GM18498 (cell line): ENCODE measurements at regions not wholly inside any gene's neighbourhood (a gene's known extent, or its start where the extent isn't known, plus 50 kb on each side); places are given as distances from the start of the nearest gene placed in this dataset.

Experiments used
- ATAC-seq: cut with Tn5 transposase; IDR thresholded peaks from one replicate; pipeline ENCODE4 v1.9.1; 2021; ENCODE audit warnings: mild to moderate bottlenecking, moderate library complexity; ENCODE audit not compliant: unreplicated experiment

DNA sequence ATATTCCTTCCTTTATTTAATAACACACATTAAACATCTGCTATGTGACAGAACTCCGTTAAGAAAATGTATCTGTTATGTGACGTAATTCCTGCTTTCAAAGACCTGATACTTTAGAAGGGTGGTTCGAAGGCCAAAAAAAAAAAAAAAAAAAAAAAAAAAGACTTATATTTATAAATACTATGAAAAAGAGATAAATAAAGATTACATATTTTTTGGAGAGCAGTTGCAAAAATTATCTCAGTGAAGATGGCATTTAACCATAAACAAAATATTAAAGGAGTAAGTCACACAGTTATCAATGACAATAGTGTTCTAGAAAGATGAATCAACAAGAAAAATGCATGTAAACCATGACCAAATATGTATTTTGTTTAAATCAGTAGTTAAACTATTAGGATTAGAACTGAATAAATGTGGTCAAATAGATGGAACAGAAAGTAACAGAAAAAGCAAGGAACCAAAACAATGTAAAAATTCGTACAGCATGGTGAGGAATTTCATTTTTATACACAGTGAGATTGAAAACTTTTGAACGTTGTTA is 612.3 kb upstream of the SLITRK5 start:
- no peak for ATAC-seq

DNA sequence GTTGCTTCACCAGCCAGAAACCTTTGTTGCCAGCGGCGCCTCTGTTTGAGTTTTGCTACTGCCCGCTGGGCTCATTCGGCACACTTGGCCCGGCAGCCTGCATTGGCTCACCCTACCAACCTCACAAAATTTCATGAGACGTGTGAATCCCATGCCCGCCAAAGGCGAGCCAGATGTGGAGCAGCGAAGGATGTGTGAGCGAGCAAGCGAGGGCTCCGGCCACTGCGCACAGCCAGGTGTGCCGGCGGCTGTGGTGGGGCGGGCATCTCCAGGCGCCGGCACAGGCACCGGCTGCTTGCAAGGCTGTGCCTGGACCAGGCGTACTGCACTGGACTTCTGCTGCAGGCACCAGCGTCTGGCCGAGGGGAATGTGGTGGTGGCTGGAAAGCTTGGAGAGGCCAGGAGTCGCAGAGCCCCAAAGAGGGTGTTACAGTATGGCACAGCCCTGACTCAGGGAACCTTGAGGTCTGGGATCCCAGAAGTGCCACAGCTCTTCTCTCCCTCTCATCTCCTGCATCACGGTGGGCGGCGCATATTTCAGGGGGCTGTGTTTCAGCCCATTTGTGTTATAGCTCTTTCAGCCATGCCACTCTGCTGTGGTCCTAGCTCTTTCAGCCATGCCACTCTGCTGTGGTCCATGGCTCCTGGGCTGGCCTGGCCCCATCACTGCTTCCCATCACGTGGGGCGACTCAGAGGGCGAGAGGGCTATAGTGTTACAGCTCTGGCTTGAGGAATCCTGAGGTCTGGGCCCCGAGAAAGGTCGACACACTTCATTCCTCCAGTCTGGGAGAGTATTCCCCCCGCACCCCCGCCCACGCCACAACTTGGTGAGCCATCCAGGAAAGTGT is 592.0 kb upstream of the SLITRK5 start:
- no peak for ATAC-seq

DNA sequence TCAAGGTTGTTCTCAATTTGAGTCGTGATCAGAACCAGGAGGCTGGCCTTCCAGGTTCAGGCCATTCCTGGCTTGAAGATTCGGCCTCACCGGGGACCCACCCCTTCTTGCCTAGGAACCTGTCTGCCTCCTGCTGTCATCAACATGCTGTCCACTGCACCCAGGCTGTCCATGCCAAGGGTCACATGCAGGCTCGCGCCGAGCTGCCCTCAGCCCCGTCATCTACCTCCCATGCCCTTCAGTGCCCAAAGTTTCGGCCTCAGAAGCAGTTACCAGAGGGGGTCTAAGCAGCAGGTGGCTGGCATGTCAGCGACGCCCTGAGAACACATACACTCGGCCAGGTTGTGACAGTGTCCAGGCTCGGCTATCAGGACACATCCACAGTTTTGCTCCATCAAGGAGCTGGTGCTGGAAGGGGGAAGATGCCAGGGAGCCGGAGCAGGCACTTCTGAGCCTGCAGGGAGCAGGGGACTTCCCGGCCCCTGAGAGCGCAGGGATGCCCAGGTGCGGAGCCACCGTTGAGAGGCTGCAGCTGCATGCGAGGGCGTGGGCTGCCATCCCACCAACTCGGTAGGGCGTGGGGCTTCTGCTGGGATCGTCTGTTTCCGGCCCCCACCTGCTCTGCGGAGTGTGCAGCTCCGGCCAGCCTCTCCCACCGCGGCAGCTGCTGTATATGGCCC is 590.9 kb upstream of the SLITRK5 start:
- no peak for ATAC-seq

DNA sequence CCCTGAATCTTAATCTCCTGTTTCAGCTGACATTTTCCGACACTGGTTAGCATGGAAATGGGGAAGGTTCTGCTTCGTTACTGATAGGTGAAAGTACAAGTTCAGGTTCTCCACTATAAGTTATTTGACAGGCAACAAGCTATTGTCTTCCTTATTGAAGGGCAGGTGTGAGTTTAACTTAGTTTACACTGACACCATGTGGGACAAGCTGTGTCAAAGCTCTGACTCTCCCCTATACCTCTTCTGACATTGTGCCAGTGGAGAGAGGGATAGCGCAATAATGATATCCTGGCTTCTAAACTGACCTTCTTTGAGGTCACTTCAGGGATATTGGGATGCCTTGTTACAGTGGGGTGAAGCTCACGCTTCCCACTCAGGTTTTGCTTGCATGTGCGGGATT is 587.0 kb upstream of the SLITRK5 start:
- no peak for ATAC-seq

DNA sequence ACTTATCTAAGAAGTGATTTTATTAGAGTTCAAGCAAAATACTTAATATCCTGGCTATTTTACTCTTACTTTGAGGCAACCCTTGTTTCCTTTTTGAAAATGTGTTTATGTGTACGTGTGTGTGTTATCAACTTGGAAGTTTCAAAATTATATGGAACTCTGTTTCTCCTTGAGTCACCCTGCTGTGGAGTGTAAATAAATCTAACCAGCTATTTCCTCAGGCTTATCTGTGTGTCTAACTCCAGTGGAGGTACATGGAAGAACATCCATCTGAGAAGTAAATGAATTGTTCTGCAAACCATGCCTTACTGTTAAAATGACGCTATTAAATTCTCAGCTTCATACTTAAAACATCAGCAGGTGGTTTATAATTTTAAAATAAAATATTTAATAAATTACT is 583.4 kb upstream of the SLITRK5 start:
- no peak for ATAC-seq

DNA sequence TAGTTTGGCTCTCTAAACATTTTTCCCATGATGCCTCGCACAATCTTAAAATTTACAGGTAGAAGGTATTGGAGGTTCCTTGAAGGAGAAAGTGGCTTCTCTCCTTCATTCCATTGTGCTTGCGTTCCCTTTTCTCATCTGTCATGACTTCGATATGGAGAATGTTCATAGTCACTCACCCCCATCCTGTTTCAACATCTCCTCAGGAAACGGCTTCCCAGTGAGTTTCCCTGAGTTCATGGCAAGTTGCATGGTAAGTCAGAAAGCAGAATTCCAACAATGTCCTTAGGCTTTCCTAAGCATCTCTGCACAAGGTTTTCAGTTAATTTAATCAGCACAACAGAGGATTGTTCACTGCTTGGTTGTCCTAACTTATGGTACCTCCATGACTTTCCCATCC is 581.8 kb upstream of the SLITRK5 start:
- ATAC-seq = no peak

DNA sequence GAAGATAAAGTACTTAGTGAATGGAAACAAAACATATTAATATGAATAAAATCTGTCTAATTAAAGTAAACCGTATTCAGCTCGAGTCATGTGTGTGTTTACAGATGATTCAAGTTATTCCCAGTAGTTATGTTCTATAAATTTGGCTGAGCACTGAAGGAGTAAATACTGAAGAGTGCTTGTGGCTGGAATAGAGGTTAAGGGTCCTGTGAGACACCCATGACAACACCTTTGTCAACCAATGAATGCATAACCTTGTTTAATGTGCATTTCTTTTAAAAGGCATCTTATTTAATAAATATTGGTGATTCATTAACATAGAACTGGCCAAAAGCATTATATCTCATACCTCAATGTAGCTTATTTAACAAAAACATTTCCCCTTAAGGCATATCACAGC is 577.8 kb upstream of the SLITRK5 start:
- ATAC-seq = no peak

DNA sequence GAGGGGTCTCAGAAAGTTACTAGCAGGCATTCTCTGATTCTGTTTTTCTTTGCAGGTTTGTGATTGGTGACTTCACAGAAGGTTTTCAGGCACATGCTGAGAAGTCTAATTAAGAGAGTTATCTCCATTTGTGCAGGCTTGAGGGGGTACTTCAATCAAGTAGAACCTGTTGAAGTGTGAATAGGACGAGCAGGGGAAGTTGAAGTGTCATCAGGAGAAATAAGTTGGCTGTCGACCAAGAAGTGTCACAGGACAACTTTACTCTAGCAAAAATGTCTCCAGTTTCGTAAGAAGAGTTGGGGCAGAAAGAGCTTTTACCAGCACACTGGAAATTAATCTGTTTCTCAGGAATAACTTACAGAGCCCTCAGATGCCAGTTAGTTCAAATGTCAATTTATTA is 576.5 kb upstream of the SLITRK5 start:
- no peak for ATAC-seq

DNA sequence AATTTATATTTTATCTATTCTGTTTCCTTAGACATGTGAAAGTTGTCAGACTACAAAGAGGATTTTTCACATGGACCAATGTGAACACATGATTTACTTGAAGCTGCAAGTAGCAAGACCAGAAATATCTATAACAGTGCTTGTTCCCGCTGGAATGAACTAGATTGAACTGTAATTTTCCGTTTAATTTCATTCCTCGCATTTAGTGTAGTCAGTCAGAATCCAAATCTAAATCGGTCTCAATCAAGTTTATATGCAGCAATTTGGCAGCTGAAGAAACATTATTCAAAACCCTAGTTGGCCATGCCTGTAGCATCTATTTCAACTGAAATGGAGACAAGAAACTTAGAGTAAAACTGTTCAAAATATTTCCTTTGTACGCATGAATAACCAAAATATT is 570.7 kb upstream of the SLITRK5 start:
- no peak for ATAC-seq

DNA sequence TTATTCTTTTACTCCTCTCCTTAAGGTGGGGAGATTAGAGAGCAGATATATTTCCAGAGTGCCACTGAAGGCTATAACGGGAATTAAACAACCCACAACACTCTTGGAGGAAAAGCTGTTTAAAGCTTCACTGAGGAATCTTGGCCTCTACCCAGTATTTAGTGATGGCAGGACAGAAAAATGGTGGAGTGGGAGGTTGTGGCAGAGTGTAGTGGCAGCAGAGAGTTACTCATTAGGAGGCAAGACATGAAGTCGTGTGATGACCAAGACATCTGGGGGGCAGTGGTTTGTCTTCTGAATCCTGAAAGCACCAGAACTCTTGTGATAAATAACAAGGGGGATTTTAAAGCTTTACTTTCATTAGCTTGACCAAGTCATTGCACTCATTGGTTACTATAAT is 563.5 kb upstream of the SLITRK5 start:
- ATAC-seq = no peak

DNA sequence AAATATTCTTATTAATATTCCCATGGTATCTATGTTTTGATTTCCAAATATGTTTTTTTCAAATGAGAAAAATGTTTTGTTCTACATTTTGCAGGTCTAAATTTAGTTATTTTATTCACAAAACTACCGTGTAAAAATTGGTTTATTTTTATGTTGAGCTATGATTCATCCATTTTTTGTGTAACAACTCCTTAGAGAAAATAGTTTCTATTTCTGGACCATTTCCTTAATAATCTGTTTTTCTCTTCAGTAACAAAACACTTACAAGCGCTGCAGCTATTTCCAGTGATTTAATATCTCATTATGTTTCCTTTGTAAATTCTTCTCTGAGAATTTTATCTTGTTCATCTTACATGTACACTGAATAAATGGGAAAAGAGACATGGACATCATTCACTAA is 550.7 kb upstream of the SLITRK5 start:
- ATAC-seq = no peak

DNA sequence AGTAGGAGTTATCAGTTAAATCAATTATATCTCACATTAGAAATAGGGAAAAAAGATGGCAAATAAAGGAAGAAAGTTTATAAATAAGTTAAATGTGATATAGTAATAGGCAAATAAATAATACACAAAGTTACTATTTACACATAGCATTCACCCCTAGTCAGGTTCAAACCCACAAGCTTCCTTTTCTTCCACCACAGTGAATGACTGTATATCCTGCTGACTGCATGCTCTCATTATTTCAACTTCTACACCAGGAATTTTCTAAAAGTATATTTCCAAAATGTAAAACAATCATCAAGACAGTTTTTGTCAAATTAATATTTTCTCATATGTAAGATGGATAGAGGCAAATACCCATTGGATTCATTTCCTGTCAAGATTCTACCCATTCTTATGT is 548.6 kb upstream of the SLITRK5 start:
- ATAC-seq = no peak

DNA sequence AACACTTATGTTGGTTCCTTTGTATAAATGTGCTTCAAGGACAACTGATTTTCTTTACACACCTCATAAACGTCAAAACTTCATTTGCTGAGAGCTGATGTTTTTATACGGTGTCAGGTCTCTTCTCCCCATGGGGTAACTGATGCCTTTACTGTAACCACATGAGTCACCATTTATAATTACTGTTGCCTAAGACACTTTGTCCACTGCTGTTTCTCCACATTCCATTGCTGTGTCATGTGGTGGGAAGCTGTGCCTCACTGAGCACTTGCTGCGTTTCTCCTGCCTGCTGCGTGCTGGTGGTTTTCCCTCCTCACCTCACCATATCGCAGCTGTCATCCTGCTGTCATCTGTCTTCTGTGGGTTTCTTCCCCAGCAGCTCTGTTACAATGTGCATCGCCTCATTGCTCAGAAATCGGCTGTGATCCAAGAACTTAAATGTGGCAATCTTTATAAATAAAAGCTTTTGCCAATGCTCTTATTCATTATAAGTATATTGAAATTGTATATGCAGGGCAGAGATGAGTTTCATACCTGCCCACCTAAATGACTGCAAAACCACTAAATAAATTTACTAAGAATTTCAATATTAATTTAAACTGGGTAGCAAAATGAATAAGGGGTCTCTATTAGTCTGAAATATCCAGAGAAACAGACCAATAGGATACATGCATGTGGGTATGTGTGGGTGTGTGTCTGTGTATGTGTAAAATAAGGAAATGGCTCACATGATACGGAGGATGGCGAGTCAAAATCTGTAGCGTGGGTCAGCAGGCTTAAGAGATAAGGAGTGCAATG is 547.0 kb upstream of the SLITRK5 start:
- no peak for ATAC-seq

DNA sequence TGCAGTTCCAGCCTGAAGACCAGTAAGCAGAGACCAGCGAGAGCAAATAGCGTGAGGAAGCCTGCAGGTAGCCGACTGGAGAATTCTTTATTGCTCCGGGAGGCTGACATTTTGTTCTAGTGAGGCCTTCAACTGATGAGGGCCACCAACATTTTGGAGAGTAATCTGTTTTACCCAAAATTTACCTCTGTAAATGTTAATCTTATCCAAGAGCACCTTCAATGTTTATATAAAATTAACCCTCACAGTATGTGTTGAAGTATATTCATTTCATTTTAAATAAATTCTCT is 546.4 kb upstream of the SLITRK5 start:
- no peak for ATAC-seq

DNA sequence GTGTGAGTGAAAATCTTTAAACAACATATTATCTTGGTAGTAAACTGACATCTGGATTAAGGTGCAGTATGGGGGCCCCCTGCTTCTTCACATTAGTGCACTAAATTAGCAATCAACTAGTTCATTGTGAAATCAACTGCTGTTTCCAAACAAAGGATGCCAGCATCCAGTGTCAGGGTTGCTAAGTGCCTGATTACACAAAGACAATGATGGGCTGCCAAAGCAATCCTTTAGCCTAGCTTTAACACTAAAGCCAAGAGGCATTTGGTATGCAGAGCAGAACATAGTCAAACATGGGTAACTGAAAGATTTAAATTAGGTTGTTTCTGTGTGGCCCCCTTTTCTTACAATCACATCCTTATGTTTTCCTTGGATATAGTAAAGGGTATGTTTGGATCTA is 543.1 kb upstream of the SLITRK5 start:
- ATAC-seq = no peak

DNA sequence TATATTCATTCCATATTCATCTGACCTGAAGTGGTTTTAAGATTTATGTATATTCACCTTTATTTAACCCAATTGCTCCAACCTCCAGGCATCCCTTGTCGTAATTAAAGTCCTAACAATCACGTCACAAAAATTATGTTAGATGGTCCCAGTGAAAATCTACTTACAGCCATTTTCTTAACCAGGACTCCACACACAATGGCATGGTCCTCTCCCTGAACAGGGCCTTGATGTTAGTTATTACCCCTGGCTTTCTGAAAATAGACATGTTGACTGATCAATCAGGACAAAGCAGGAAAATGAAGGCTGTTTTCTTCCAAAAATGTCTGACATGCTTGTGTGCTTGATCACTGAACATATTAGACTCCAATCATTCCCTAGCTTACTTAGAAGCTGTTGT is 542.7 kb upstream of the SLITRK5 start:
- ATAC-seq = no peak

DNA sequence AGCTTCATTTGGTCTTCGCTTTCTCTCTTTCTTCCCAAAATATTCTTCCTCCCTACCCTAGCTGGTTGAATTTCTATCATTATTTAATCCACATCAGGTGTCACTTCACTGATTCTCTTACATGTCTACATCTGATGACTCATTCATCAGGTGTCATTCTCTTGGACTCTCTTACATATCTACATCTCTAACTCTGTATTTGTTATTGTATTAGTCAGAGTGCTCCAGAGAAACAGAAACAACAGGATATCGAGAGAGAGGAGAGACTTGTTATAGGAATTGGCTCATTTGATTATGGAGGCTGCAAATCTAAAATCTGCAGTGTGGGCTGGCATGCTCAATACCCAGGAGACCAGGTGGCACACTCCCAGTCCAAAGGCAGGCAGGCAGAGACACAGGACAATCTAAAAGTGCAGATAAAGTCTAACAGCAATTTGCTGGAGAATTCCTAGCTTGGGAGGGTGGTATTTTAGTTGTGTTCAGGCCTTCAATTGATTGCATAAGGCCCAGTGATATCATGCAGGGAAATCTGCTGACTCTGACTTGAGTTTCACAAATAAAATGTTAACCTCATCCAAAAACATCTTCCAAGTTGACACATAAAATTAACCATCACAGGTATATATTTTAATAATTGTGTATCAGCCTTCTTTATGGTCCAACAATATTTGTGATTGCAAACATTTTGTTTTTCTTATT is 541.4 kb upstream of the SLITRK5 start:
- ATAC-seq = no peak

DNA sequence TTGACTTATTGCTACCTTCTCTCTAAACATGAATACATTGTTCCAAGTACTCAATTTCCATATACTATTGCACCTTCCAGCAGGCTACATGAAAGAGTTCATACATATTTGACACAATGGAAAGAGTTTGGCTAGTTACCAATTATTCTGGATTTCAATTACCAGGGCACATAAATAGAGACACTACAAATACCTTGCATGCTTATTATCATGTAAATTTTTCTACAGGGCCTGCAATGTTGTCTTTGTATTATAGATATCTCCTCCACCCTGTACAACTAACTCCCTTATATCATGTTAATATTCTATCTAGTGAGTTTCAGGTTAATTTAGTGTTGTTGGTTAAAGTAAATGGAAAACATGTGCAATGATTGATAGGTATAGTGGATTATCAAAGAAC is 540.7 kb upstream of the SLITRK5 start:
- ATAC-seq = no peak

DNA sequence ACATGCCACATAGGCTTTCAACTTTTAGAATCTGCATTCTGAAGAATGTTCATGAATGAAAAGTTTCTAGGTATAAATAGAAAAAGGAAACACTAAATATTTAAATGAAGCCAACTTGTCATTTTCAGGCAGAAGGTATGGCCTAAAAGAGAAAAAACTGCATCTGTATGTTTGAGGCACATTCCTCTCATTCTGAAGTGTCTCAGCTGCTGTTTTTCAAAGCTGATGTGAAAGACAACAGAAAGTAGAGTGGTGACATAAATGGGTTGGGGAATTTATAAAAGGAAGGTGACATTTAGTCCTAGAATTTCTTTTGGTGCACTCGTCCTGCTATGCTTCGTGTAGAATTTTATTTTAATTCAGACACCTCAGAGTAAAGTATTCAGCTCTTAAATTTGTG is 539.6 kb upstream of the SLITRK5 start:
- no peak for ATAC-seq

DNA sequence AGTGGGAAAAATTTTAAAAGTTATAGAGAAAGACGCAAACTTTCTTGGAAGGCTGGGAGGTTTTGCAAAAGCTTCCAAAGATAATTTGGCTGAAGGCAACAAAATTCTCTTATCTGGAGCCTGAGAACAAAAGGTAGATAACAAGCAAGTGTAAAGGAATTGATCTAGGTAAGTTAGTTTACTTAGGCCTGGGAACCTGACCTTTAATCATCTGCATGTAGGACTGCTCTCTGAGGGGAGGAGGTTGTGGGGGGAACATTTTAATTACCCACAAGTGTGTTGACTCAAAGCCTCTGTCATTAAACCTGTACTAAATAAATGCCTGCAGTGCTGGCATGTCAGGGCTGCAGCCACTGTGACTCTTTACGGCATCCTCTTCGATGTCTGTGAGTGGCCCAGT is 532.3 kb upstream of the SLITRK5 start:
- no peak for ATAC-seq

DNA sequence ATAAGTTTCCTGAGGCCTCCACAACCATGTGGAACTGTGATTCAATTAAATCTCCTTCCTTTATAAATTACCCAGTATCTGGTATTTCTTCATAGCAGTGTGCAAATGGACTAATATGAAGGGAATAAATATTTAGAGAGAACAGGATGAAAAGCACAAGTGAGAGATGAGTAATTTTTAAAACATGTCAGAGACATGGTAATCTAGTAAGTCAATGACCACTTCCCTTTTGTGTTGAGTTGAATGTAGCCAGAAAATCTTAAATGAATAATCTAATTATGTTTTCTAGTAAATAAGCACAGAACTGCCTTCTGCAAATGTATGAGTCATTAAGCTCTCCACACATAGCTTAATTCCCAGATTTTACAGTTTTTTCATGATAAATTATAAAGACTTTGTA is 524.1 kb upstream of the SLITRK5 start:
- no peak for ATAC-seq
